Right hindlimb (tissue), 1 donor: ENCODE measurements at regions not wholly inside any gene's neighbourhood (a gene's known extent, or its start where the extent isn't known, plus 50 kb on each side); places are given as distances from the start of the nearest gene placed in this dataset.
"Not testable (repeated sequence)": the region's sequence is repeated elsewhere in the genome, so short reads cannot be mapped to it uniquely, and the experiment has no call there.

ENCODE experiments used
- DNase-seq: peaks from one replicate; pipeline ENCODE4 v3.0.0-alpha.2; 2018

DNA sequence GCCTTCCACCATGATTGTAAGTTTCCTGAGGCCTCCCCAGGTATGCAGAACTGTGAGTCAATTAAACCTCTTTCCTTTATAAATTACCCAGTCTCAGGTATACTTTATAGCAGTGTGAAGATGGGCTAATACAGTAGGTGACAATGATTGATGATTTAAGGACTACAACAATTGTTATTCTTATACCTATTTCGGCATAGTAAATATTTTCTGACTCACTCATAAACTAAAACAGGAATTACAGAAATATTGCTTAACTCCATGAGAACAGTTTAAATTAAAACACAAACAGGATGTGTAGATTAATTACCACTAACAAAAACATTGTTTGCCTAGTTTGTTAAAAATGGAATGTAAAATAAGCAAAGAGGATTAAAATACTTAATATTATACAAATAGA is 839.9 kb downstream of the LTN1 start:
- DNase-seq = no peak

DNA sequence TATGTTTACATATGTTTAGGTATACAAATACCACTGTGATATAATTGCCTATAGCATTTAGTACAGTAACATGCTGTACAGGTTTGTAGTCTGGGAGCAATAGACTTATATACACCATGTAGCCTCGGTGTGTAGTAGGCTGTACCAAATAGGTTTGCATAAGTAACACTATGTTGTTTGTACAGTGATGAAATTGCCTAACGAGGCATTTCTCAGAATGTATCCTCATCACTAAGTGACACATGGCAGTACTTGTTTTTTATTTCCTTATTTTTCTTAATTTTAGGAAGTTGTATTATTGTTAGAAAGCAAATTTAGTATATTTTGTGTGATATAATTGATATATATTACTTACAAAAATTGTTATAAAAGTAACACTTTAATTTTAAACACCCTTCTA is 840.9 kb downstream of the LTN1 start:
- DNase-seq = no peak

DNA sequence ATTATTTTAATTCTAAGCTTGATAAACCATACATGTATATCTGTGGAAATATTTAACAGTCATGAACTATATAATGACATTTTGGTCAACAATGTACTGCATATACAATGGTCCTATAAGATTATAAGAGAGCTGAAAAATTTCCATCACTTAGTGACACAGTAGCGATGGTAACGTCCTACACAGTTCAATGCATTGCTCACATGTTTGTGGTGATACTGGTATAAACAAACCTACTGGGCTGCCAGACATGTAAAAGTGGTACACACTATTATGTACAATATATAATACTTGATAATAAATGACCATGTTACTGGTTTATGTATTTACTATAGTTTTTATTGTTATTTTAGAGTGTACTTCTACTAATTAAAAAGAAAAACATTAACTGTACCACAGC is 841.9 kb downstream of the LTN1 start:
- DNase-seq = no peak

- DNase-seq = no peak
These were observed 844.1 kb downstream of the LTN1 start for GRCh38 chr21:28148400-28149064.

DNA sequence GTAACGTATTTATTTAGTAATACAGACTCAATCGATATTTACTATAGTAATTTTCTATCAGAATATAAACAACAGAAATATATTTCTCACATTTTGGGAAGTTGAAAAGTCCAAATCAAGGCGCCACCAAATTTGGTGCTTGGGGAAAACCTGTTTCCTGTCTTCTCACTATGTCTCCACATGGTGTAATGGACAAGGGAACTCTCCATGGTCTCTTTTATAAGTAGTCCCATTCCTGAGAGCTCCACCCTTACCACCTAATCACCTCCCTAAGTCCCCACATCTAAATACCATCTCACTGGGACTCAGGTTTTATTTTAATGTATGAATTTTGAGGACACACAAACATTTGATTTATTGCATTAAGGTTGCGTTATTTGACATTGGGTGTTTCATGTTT is 848.0 kb downstream of the LTN1 start:
- no peak for DNase-seq

DNA sequence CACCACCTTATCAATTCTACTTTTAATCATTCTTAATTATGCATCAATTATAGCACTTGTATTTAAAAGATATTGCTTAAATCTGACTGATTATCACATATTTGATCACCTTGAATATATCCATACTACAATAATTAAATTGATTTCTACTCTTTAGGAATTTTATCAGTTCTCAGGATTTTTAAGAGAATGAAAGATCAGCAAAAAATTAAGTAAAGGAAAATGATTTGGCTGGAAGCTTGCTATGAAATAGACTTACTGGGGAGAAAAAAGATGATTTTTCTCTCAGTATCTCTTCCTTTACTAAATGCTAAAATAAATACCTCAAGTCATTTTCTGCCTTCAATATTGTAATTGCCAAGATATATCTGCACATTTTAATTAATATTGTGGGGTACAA is 848.6 kb downstream of the LTN1 start:
- DNase-seq = no peak

- no peak for DNase-seq
These were observed 850.0 kb downstream of the LTN1 start for GRCh38 chr21:28142697-28143096.

GRCh38 chr21:28138272-28138671 is 854.4 kb downstream of the LTN1 start:
- DNase-seq = no peak

GRCh38 chr21:28136656-28137255 is 855.9 kb downstream of the LTN1 start:
- no peak for DNase-seq

GRCh38 chr21:28135646-28136045 is 857.0 kb downstream of the LTN1 start:
- no peak for DNase-seq

DNA sequence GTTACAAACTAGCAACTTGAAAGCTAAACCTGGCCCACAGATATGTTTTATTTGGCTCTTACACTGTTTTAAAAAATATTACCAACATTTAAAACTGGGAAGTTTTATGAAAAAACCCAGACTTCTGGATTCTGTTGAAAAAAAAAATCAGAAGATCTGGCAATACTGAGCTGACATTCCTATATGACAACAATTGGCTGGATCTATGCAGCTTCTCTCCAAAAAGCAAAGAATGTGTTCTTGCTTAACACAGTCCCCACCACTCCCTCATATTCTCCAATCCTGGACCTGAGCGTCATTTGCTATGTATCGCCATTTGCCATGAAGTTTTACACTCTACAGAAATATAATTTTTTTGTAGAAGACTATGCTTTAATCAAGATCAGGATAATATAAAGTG is 859.6 kb downstream of the LTN1 start:
- DNase-seq = no peak

DNA sequence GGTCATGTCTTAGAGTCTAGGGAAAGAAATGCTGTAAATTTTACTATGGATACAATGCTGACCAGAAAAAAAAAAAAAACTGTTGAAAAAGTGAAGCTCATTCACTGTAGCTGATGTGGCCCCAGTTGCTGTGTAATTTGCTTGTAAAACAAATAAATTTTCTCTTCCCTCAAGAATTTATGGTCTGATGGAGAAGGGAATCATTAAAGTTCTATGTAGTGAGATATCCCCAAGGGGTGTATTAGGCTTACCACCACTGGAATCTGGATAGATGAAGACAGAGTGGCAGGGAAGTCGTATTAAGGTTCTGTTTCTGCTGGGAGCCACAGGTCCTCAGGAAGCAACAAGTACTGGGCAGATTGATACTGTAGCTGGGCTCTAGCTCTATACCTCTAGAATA is 860.0 kb downstream of the LTN1 start:
- DNase-seq = no peak

DNA sequence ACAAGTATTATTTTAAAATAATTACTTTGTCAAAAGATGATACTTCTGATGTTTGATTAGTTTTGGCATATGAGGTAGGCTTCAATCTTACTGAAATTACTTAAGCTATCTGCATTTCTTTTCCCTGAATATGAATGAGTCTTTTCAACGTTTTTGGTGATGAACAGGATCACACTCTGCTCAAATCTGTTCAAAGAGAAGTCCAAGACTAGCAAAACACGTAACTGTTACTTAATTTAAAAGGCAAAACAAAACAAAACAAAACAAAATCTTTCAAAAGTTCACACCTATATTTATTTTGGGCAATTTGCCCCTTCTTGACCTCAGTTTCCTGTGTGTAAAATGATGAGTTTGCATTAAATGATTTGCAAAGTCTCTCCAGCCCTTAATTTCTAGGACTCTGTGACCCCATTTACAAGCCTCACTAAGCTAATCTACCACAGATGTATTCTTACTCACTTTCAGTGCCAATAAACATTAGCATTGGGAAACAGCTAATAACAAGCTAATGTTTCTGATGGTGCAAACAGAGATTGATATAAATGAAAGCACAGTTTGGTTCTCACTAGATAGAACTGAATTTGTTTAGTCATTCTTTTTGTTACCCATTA is 865.4 kb downstream of the LTN1 start:
- no peak for DNase-seq

DNA sequence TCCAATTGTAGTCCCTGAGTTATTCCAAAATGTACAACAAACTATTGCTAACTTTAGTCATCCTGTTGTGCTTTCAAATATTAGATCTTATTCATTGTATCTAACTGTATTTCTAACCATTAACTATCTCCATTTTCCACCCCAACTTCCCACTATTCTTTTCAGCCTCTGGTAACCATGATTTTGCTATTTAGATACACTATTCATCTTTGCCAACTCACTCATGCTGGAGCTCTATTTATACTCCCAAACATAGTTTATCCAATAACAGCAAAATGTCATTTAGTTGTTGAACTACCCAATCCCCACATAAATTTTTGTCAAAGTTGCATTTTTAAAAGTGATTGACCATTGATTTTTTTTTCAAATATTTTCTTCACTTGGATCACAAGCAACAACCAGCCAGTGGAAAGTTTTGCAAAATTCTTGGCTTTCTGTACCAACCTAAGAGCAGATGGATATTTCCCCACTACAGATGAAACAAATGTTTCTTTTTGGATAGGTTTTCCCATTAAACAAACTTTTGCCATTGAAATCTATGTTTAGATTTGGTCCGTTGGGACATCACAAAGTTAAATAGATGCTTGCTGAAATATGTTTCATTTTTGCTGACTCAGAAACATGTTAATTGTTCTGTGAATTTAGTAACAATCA is 866.0 kb downstream of the LTN1 start:
- DNase-seq = no peak

GRCh38 chr21:28124541-28124940 is 868.1 kb downstream of the LTN1 start:
- no peak for DNase-seq

DNA sequence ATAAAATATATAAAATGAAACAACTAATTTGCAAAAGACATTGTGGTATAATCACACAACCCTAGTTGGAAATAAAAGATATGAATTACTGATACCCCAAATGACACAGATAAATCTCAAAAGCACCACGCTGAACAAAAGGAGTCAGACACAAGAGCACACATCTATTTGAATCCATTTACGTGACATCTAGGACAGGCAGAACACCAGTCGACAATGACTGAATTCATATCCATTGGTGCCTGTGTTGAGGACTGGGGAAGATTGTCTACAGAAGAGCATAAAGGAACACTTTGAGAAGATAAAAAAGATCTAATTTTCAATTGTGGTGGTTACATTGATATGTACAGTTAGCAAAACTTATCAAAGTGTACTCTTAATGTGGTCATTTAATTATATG is 874.1 kb downstream of the LTN1 start:
- DNase-seq = no peak

- not testable (repeated sequence) for DNase-seq
These were observed 877.7 kb downstream of the LTN1 start for GRCh38 chr21:28114986-28115385.

DNA sequence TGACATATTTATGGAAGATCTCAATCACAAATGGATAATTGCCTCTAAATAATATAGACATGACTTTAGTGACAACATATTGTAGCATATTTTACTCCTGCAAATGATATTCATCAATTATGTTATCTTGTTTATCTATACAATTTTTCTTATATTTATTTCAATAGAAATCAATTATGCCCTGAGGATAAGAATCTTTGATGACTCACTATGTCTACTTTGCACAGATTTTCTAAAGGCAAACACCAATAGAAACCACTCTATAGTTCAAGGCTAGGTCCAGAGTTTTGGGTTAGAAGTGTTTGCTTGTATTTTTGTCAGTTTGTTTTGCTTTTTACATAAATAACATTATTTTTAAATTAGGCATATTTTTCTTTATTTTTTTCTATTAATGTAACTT is 879.0 kb downstream of the LTN1 start:
- no peak for DNase-seq

DNA sequence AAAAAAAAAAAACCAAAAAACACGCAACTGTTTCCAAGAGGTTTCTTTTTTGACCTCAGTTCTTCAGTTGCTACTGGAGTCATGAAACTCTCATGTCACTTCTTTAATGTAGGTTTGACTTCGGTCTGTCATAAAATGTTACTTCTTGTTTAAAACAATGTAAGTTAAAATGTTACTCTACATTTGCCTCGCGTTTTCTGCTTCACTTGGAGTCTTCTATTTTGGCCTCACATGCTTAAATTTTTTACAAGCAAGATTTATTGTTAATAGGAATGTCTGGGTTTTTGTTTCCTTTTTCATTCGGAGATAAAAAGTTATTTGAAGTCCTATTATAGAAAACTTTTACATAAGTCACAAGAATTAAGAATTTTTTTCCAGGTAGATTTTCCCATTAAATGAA is 880.2 kb downstream of the LTN1 start:
- no peak for DNase-seq

DNA sequence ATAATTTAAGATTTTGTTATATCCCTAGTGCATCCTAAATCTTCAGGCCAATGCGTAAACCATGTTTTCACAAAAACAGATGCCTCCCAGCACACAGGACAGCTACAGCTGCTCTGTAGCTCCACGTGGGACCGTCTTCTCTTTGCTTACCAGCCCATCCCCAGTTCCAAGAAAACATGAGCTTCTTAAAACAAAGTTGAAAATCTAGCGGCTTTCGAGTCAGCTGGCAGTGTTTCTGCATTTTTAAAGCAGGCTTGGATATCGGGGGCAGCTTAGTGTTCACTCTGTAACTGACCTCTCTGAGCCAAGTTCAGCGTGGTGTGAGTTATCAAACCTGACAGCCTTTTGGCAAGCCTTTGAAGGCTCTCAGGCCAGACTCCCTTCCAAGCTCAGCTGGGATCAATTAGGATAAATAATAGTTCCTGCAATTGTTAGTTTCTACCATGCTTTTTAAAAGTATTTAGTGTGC is 881.5 kb downstream of the LTN1 start:
- DNase-seq = peak; percentile 92

DNA sequence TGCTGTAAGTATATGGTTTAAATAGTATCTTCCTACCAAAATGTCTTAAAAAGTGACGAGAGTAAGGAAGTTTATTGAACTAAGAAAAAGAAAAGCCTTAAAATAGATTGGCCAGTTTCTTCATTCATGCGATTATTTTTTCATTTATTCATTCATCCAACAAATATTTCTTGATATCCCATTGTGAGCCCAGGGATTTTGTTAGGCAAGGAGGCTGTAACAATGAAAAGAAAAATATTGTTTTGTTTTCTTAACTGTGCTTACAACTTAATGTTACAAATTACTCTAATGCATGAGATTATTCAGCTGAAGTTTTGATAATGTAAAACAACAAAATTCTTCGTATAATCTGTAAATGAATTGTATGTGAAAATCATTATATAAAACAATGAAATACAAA is 882.0 kb downstream of the LTN1 start:
- no peak for DNase-seq

DNA sequence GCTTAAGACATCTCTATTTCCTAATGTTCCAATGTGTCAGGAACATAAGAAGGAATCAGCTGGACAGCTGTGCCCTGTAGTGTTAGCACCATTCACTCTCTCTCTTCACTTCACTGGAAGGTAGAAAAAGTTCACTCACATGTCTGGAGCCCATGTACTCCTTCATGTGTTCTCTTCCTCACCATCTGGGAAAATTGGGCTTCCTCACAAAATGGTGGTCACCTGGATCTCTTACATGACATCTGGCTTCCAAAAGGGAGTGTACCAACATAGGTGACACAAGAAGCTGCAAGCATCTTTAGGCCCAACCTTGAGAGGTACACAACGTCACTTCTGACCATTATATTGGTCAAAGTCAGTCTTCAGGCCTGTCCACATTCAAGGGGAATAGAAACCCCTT is 882.6 kb downstream of the LTN1 start:
- no peak for DNase-seq

DNA sequence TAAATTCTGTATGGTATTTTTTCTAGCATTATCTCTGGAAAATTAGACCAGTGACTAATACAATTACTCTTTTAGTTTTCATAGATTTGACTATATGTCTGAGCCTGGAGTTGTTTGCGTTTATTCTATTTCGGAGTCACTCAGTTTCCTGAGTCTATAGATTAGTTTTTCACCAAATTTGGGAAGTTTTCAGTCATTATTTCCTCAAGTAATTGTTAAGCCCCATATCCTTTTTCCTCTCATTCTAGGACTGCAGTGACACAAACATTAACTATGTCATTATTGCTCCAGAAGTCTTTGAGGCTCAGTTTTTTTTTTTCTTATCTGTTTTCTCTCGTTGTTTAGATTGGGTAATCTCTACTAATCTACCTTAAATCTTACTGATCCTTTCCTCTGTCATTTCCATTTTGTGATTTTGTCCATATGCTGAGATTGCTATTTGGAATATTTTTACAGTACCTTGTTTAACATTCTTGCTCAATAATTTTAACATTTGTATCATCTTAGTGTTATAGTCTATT is 886.2 kb downstream of the LTN1 start:
- DNase-seq = no peak

GRCh38 chr21:28104346-28104745 is 888.3 kb downstream of the LTN1 start:
- no peak for DNase-seq
